ENCODE measurements at regions not wholly inside any gene's neighbourhood (a gene's known extent, or its start where the extent isn't known, plus 50 kb on each side); places are given as distances from the start of the nearest gene placed in this dataset.

DNA sequence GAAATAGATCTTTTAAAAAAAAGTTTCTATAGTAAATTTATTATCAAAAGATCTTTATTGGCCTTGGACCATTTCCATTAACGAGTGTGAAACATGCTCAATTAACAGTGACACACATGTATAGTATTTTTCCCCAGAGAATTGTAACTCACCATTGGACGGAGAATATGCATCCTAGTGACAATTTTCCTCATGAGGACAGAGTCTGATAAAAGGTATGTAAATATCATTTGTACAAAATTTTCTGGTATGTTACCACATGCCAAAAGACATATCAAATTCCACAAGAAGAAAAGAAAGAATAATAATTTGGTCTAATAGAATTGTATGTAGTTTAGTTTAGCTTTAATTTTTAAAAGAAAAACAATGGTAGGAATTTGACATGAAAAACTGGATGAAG, 1096.0 kb upstream of the FLRT2 start:
- TF ChIP-seq POLR2A (IDR thresholded peaks at IDR 0.05; ENCODE audit: low read length), result no peak
- no peak for TF ChIP-seq GATA1 (IDR thresholded peaks at IDR 0.05; ENCODE audit: low read depth, low read length)

All from erythroblast (primary cell).